ENCODE measurements at regions not wholly inside any gene's neighbourhood (a gene's known extent, or its start where the extent isn't known, plus 50 kb on each side); places are given as distances from the start of the nearest gene placed in this dataset.
"Not testable (repeated sequence)": the region's sequence is repeated elsewhere in the genome, so short reads cannot be mapped to it uniquely, and the experiment has no call there.

DNA sequence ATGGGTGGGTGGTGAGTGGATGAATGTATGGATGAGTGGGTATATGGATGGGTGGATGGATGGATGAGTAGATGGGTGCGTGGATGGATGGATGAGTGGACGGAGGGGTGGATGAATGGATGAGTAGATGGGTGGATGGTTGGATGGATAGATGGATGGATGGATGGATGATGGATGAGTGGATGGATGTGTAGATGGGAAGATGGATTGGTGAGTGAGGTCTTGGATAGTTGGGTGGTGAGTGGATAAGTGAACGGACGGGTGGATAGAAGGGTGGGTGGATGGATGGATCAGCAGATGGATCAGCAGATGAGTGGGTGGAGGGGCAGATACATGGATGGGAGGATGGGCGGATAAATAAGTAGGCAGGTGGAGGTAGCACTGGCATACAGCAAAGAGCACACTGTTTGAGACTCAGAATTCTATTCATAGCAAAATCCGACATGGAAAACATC, 163.5 kb downstream of the C9orf50 start:
- DNase-seq (ENCODE audit: low read depth, low spot score), result no peak

GRCh38 chr9:129456549-129457324, 164.2 kb downstream of the C9orf50 start:
- no peak for DNase-seq (ENCODE audit: low read depth, low spot score)

DNA sequence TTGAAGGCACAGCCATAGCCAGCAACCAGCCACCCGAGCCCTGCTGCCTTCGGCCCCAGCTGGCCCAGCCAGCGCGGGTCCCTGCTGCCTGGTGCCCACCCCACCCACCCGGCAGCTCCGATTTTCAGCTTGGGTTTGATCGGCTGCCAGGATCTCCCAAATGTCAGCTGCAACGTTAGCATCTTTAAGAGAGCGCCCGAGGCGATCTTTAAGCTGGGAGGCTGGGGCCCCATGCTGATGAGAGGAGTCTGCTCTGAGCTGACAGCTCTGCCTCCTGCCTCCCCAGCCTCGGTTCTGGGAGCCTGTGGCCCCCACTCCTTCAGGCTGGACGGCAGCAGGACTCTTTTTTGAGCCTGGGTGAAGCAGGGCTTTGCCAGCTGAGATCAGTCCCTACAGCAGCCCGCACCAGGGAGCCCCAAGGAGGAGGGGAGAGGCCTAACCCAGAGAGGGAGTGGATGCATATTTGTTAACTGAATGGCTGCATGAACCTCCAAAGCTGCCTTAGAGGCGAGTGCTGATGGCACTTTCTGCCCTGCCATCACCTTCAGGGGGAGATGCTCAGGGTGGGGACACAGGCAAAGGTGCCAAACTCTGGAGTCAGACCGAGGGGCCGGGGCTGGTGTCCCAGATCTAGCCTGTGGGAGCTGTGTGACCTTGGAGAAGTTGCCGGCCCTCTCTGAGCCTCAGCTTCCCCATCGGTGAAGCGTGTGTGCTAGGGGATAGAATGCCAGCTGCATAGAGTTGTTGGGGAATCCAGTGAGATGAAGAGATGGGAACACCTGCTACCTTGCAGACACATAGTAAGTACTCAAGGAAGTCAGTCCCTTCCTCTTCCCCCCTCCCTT, 165.5 kb downstream of the C9orf50 start:
- no peak for DNase-seq (ENCODE audit: low read depth, low spot score)

DNA sequence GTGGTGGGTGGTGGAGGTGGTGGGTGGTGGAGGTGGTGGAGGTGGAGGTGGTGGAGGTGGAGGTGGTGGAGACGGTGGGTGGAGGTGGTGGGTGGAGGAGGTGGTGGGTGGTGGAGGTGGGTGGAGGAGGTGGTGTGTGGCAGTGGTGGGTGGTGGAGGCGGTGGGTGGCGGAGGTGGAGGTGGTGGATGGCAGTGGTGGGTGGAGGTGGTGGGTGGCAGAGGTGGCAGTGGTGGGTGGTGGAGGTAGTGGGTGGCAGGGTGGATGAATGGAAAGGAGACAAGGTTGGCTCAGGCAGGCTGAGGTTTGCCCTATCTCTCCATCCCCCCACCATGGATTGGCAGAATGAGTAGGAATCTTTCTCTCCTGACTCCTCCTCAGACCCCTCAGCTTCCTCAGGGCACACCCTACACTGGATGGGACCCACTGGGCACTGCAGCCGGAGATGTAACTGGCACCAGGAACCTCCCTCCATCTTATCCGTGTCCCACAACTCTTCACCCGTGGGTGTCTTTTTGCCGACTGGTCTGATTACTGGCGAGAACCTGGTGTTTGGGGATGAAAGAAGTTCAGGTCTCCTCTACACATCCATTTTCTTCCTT, 166.3 kb downstream of the C9orf50 start:
- DNase-seq (ENCODE audit: low read depth, low spot score), result no peak

- DNase-seq (ENCODE audit: low read depth, low spot score), result no peak
Measured at GRCh38 chr9:129453734-129454133, 167.2 kb downstream of the C9orf50 start.

- DNase-seq (ENCODE audit: low read depth, low spot score), result no peak
Measured at GRCh38 chr9:129451669-129452068, 169.2 kb downstream of the C9orf50 start.

DNA sequence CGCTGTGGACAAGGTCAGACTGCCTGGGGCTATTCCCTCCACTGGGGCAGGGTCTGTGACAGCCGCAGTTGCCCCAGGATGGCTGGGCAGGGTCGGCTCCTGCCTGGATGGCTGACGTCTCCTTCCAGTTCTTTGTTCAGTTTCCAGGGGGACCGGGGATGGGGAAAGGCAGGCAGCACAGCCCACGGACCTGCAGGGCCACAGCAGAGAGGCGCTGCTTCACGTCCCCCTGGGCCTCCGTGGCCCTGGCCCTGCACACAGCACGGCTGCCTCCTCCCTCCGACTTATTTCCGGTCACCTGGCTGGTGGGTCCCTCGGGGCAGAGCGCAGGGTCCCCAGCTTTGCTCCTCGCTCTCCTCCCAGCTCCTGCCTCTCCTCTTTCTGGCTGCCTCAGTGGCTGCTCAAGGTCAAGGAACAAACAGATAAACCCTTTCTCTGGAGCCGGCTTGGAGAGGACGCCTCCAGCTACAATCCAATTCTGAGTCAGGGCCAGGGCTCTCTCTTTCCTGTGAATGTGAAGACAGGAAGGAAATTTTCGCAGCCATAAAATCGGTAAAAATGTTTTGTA, 169.7 kb downstream of the C9orf50 start:
- no peak for DNase-seq (ENCODE audit: low read depth, low spot score)

DNA sequence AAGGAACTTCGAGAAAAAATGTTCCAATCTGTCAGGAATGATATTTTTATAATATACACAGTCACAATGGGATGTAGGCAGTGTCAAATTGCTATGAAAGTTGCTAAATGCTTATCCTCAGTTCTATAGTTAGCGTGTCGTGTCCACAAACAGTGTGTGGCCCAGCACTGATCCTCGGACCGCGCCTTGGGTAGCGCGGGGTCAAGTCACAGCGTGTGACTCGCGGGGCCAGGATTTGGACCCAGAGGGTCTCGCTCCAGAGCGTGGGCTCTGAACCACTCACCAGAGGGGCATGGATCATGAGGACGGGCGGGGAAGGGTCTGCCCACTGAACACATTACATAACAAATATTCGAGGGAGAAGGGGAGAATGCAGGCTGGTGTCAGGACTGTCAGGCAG, 171.8 kb downstream of the C9orf50 start:
- DNase-seq (ENCODE audit: low read depth, low spot score), result no peak

GRCh38 chr9:129446828-129447550, 173.9 kb downstream of the C9orf50 start:
- DNase-seq (ENCODE audit: low read depth, low spot score), result no peak

GRCh38 chr9:129445794-129446306, 175.1 kb downstream of the C9orf50 start:
- DNase-seq (ENCODE audit: low read depth, low spot score), result no peak

DNA sequence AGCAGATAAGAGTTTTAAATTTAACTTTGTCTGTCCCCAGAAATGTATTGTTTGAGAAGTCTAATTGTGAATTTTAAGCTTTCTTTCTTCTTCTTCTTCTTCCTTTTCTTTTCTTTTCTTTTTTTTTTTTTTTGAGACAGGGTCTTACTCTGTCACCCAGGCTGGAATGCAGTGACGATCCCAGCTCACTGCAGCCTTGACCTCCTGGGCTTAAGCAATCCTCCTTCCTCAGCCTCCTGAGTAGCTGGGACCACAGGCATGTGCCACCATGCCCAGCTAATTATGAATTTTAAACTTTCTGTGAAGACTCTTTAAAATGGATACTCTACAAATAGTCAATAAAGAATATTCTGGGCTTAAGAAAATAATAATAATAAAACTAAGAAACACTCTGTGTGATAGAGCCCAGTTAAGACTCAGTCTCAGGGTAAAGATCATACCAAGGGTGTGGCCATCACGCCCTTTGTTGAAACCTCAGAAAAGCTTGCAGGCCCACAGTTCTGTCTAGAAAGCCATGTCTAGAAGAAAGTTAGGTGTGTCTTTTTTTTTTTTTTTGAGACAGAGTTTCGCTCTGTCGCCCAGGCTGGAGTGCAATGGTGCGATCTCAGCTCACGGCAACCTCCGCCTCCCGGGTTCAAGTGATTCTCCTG, 177.3 kb downstream of the C9orf50 start:
- not testable (repeated sequence) for DNase-seq (ENCODE audit: low read depth, low spot score)

- no peak for DNase-seq (ENCODE audit: low read depth, low spot score)
Measured at GRCh38 chr9:129442803-129443511, 177.9 kb downstream of the C9orf50 start.

DNA sequence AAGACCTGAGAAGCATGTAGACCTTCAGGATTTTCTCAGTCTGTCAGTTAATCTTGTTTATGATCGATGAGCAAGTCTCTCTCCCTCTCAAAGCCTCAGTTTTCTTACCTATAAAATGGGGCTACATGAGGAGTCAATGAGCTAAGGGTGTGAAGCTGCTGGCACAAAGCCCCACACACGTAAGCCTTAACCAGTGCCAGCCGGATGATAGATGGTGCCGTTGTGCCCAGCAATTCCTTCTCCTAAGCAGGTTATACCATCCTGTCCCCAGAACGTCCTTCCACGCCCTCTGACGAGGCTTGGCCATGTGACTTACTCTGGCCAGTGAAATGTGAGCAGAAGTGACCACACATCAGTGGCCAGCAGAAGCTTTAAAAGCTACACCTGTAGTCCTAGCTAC, 179.0 kb downstream of the C9orf50 start:
- no peak for DNase-seq (ENCODE audit: low read depth, low spot score)

DNA sequence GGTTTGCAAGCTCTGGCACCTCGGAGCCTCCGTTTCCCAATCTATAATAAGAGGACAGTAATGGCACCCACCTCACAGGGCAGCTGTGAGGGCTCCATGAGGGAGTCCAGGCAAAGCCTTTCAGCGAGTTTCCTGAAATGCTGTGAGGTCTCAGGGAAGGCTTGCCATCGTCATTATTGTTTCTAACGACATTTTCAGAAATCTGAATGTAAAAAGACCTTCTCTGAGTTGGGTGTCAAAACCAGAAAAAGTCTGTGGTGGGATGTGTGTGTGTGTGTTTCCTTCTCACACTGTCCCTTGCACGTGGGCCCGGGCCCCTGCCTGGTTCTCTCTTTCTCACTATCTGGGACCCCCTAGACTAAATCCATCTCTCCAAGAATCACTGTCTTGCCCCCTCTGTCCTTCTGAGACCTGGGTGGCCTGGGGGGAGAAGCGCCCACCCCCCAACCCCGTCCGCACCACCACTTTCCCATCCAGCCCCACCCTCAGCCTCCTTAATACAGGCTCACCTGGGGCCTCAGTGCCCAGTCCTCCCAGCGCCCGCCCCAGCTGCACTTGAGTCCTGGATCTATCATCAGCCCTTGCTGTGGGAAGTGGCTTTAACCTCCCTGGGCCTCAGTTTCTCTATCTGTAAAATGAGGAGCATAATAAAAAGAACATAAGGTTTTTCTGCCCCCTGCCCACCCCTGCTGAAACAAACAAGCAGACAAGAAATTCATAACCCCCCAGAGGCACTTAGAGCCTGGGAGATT, 180.3 kb downstream of the C9orf50 start:
- DNase-seq (ENCODE audit: low read depth, low spot score), result no peak

- no peak for DNase-seq (ENCODE audit: low read depth, low spot score)
Measured at GRCh38 chr9:129439242-129439641, 181.7 kb downstream of the C9orf50 start.

DNA sequence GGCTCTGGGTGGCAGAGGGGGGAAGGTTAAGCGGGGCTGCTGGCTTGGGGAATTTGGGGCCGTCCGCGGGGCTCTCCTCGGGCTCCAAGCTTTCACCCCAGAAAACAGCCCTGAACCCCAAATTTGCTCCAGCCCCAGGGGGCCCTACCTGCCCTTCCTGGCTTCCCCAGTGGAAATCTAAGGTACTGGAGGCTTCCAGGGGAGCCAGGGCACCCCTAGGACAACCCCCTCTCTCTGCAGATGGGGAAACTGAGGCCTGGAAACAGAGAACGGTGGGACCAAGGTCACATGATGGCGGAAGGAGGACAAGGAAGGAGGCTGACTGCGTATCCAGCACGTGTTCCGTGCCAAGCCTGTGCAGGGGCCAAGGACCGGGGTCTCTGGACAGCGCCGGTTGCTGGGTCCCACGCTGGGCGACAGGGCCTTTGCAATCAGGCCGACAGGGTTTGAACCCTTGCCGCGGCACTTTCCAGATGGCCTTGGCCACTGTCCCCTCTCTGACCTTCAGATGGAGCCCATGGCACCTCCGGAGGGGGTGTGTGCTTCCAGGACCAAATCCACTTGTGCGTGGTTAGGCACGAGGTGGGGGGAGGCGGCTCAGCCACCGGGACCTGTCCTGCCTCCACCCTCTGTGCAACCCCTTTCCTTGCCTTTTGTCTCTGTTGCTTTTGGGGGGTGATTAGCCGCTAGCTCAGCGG, 183.1 kb downstream of the C9orf50 start:
- no peak for DNase-seq (ENCODE audit: low read depth, low spot score)

DNA sequence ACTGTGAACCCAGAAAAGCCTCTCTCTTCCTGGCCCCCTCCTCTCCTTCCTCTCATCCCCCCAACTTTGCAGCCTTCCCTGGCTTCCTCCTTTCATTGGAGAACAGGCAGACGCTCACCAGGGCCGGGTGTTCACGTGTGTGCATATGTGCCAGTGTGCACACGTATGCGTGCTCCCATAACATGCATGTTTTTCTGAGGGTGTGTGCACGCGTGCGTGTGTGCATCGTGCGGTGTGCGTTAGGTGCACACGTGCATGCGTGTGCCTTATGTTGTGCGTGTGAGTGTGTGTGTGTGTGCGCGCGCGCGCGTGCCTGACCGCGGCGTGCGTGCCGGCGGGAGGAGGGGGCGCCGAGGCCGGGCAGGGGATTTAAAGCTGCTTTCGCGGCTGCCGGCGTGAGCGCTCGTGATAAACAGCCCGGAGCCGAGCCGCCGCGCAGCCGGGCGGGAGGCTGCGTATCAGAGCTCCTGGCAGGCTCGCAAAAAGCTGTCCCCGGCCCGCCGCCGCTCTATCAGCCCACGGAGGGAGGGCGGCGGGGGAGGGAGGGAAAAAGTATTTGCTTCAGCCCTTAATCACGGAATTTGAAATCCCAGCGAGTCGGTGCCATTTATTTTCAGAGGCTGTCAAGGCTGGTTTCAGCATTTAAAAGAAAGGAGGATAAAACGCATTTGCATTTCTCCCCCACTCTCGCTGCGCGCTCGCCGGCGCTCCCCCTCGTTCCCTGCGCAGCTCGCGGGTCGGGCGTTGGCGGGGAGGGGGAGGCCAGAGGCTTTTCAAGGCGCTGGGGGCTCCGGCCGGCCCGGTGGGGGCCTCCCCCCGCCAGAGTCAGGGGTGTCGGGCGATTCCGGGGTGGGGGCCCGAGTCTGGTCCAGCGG, 183.9 kb downstream of the C9orf50 start:
- no peak for DNase-seq (ENCODE audit: low read depth, low spot score)
